PC-3 (cell line): ENCODE measurements at regions not wholly inside any gene's neighbourhood (a gene's known extent, or its start where the extent isn't known, plus 50 kb on each side); places are given as distances from the start of the nearest gene placed in this dataset.
A peak's percentile ranks its signal among the peaks of the same experiment; 100 is the strongest.

Experiments used
- ATAC-seq: fragments of 200-7000 bp; cut with Tn5 transposase; 2 replicates; pipeline ENCODE4 v1.9.1; 2020; ENCODE audit warnings: mild to moderate bottlenecking, moderate library complexity
- BruUV-seq: library from RNA; stranded (reverse); fragments of 400-500 nt; replicated peaks from 2 replicates; lab custom pipeline; 2021; lab: Mats Ljungman, UMichigan
- CTCF ChIA-PET: fragments of 300-600 bp; sonication (Branson Sonifier 250); formaldehyde crosslinking; loops from one replicate; lab custom pipeline; 2022; ENCODE audit warnings: antibody characterized with exemption; lab: Charles Lee
- POLR2A ChIA-PET: fragments of 300-600 bp; sonication (Branson Sonifier 250); formaldehyde crosslinking; loops from one replicate; lab custom pipeline; 2022; ENCODE audit warnings: antibody characterized with exemption; ENCODE audit not compliant: unreplicated experiment; lab: Charles Lee
- DNase-seq: peaks from one replicate; pipeline ENCODE4 v3.0.0-alpha.2; 2015
- H2AFZ ChIP-seq: fragments of 300-600 bp; sonication (generic); 2 replicates; pipeline ENCODE4 v1.6.0; 2016; ENCODE audit warnings: antibody characterized with exemption, low read length
- H3F3A ChIP-seq: fragments of 300-600 bp; sonication (generic); one replicate; pipeline ENCODE4 v1.6.0; 2017; ENCODE audit warnings: antibody characterized with exemption, low read length, control low read depth, mild to moderate bottlenecking; ENCODE audit not compliant: unreplicated experiment
- H3K27ac ChIP-seq: fragments of 300-600 bp; sonication (generic); 2 replicates; pipeline ENCODE4 v1.5.1; 2016; ENCODE audit warnings: mild to moderate bottlenecking, low read length
- H3K27me3 ChIP-seq: fragments of 300-600 bp; sonication (generic); 2 replicates; pipeline ENCODE4 v1.6.1; 2016; ENCODE audit warnings: low read length, mixed read lengths
- H3K36me3 ChIP-seq: fragments of 300-600 bp; sonication (generic); 2 replicates; pipeline ENCODE4 v1.6.1; 2016; ENCODE audit warnings: low read depth, mixed run types, low read length, mixed read lengths
- H3K4me1 ChIP-seq: fragments of 300-600 bp; sonication (generic); 2 replicates; pipeline ENCODE4 v1.5.1; 2016; ENCODE audit warnings: low read length; ENCODE audit not compliant: insufficient read depth
- H3K4me2 ChIP-seq: fragments of 300-600 bp; sonication (generic); 2 replicates; pipeline ENCODE4 v1.6.0; 2016; ENCODE audit warnings: low read length
- H3K4me3 ChIP-seq: fragments of 300-600 bp; sonication (generic); 2 replicates; pipeline ENCODE4 v1.5.1; 2016; ENCODE audit warnings: mild to moderate bottlenecking, low read length, mixed read lengths
- H3K79me2 ChIP-seq: fragments of 300-600 bp; sonication (generic); 2 replicates; pipeline ENCODE4 v1.6.1; 2017; ENCODE audit warnings: low read length, mixed read lengths
- H3K9ac ChIP-seq: fragments of 300-600 bp; sonication (generic); 2 replicates; pipeline ENCODE4 v1.6.0; 2016; ENCODE audit warnings: mild to moderate bottlenecking, low read length
- H3K9me2 ChIP-seq: fragments of 300-600 bp; sonication (generic); replicated peaks from 2 replicates; pipeline ENCODE4 v1.6.1; 2016; ENCODE audit warnings: mixed run types, low read length, mixed read lengths
- H3K9me3 ChIP-seq: fragments of 300-600 bp; sonication (generic); 2 replicates; pipeline ENCODE4 v1.6.1; 2016; ENCODE audit warnings: low read length, mixed read lengths
- H4K20me1 ChIP-seq: fragments of 300-600 bp; sonication (generic); 2 replicates; pipeline ENCODE4 v1.6.1; 2016; ENCODE audit warnings: low read length, mixed read lengths
- EZH2 ChIP-seq: fragments of 300-600 bp; sonication (generic); IDR thresholded peaks from one replicate; pipeline ENCODE4 v1.6.1; 2017; ENCODE audit warnings: antibody characterized with exemption, mild to moderate bottlenecking, low read length; ENCODE audit not compliant: unreplicated experiment
- EZH2phosphoT487 ChIP-seq: fragments of 300-600 bp; sonication (generic); IDR thresholded peaks from 2 replicates; pipeline ENCODE4 v1.6.1; 2018; ENCODE audit warnings: mild to moderate bottlenecking, antibody characterized with exemption, low read length, borderline replicate concordance
- intact Hi-C: fragments of 100-400 bp; cut with micrococcal nuclease; formaldehyde crosslinking; loops from 2 replicates; pipeline ENCODE4 v1.9.0; 2023
- TF ChIP-seq, protein P1 (sequence below): fragments of 300-600 bp; sonication (generic); conservative IDR thresholded peaks from 2 replicates; pipeline ENCODE4 v1.5.1; 2017; ENCODE audit warnings: antibody characterized with exemption, low read depth, mild to moderate bottlenecking, low read length

DNA sequence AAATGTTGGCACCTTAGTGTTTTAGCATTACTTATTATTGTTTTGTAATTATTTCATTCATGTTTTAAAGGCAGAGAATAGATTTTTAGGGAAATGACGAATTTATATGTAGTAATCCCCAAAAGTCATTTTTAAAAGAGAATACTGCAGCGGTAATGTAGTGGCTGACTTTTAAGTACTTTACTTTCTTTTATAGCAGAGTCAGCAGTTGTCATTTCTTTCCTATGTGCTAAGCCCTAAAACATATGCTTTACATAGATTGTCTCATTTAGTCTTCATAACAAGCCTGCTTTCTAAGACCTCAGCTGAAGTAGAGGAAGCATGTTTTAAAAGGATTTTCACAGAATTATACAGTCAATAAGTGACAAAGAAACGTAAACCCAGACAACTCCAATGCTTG, 102.1 kb upstream of the PEX5L start:
- POLR2A ChIA-PET = no interaction called here
- Histone ChIP-seq H3K27ac (no peak overlapping the region), H3K4me3 (no peak overlapping the region), H3K9me3 (no peaks in the 10 kb centered on the region), H3K9me2 (no peaks in the 10 kb centered on the region; the same call in 1 of the 2 replicates), H3F3A (no peaks in the 10 kb centered on the region), H3K4me1 (no peaks in the 10 kb centered on the region), H2AFZ (no peak overlapping the region), H3K9ac (no peak overlapping the region), H4K20me1 (no peaks in the 10 kb centered on the region), H3K36me3 (no peaks in the 10 kb centered on the region), H3K27me3 (no peaks in the 10 kb centered on the region), H3K4me2 (no peak overlapping the region), H3K79me2 (no peaks in the 10 kb centered on the region)
- BruUV-seq = no TSS peak
- intact Hi-C loops = no loop called here
- no peak for DNase-seq
- CTCF ChIA-PET = no interaction called here
- no peak for ATAC-seq
- no peak for TF ChIP-seq EZH2phosphoT487
- TF ChIP-seq, protein P1, sequence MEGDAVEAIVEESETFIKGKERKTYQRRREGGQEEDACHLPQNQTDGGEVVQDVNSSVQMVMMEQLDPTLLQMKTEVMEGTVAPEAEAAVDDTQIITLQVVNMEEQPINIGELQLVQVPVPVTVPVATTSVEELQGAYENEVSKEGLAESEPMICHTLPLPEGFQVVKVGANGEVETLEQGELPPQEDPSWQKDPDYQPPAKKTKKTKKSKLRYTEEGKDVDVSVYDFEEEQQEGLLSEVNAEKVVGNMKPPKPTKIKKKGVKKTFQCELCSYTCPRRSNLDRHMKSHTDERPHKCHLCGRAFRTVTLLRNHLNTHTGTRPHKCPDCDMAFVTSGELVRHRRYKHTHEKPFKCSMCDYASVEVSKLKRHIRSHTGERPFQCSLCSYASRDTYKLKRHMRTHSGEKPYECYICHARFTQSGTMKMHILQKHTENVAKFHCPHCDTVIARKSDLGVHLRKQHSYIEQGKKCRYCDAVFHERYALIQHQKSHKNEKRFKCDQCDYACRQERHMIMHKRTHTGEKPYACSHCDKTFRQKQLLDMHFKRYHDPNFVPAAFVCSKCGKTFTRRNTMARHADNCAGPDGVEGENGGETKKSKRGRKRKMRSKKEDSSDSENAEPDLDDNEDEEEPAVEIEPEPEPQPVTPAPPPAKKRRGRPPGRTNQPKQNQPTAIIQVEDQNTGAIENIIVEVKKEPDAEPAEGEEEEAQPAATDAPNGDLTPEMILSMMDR = no peak
- no peak for TF ChIP-seq EZH2

DNA sequence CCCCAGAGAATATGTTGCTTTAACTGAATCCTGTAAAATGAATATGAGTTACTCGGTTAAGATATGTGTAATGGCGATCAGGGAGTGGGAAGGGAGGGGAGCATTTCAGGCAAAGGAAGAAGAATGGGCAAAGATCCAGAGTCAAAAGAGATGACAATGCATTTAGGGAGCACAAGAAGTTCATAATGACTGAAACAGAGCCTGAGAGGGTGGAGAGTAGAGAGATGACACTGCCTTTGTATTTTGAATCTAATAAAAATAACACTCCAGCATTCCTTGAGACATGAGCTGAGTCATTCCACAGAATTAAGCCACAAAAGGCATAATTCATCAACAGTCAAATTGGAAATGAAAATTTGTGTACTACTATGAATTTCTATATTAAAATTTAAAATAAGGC, 105.3 kb upstream of the PEX5L start:
- H3K4me1 ChIP-seq = no peaks in the 10 kb centered on the region
- no peaks in the 10 kb centered on the region for H3K36me3 ChIP-seq
- intact Hi-C loops = no loop called here
- H3K4me2 ChIP-seq = no peak overlapping the region
- H3K9ac ChIP-seq = no peak overlapping the region
- TF ChIP-seq, protein P1 = no peak
- no peaks in the 10 kb centered on the region for H3K27me3 ChIP-seq
- H4K20me1 ChIP-seq = no peaks in the 10 kb centered on the region
- no peaks in the 10 kb centered on the region for H3K9me3 ChIP-seq
- DNase-seq (peak; percentile 12), ATAC-seq (peak; percentile 35)
- BruUV-seq = no TSS peak
- H3K27ac ChIP-seq = no peak overlapping the region
- CTCF ChIA-PET = no interaction called here
- H3K9me2 ChIP-seq = no peaks in the 10 kb centered on the region; the same call in 1 of the 2 replicates
- no peak overlapping the region for H2AFZ ChIP-seq
- POLR2A ChIA-PET = no interaction called here
- H3K79me2 ChIP-seq = no peaks in the 10 kb centered on the region
- no peak overlapping the region for H3K4me3 ChIP-seq
- H3F3A ChIP-seq = no peaks in the 10 kb centered on the region

DNA sequence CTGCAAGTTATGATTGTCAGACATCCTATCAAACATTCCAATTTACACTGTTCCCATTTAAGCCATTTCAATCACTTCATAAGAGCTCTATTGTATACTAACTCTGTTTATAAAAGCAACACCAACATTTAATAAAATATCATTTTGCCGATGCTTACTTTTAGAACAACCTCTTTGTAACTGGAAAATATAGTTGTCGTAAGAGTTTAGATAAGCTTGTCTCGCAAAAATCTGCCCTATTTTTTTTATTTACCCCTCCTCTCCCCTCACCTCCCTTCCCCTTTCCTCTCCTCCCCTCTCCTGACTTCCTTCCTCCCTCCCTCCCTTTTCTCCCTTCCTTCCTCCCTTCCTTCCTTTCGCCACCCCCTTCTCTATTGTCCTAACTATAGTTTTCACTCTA, 105.7 kb upstream of the PEX5L start:
- CTCF ChIA-PET = no interaction called here
- intact Hi-C loops = no loop called here

More for the DNA sequence above, 105.7 kb upstream of the PEX5L start:
- Histone ChIP-seq H3K9me3 (no peaks in the 10 kb centered on the region), H3K36me3 (no peaks in the 10 kb centered on the region), H3K9ac (no peak overlapping the region), H3K27ac (no peak overlapping the region), H3K4me1 (no peaks in the 10 kb centered on the region), H3K79me2 (no peaks in the 10 kb centered on the region), H4K20me1 (no peaks in the 10 kb centered on the region), H3K4me2 (no peak overlapping the region), H3F3A (no peaks in the 10 kb centered on the region), H3K9me2 (no peaks in the 10 kb centered on the region; the same call in 1 of the 2 replicates), H3K4me3 (no peak overlapping the region), H3K27me3 (no peaks in the 10 kb centered on the region), H2AFZ (no peak overlapping the region)
- TF ChIP-seq, protein P1 = no peak
- DNase-seq (no peak), ATAC-seq (no peak)
- BruUV-seq = no TSS peak
- POLR2A ChIA-PET = no interaction called here
